Neural cell (in vitro differentiated cells): ENCODE measurements at regions not wholly inside any gene's neighbourhood (a gene's known extent, or its start where the extent isn't known, plus 50 kb on each side); places are given as distances from the start of the nearest gene placed in this dataset.

Experiments used
- H2AFZ ChIP-seq: fragments of 200-600, 300-800 bp; sonication (generic), shearing (Covaris generic); 2 replicates; pipeline ENCODE4 v1.6.0; 2014; ENCODE audit warnings: low read depth, mild to moderate bottlenecking, antibody characterized with exemption, low read length, moderate library complexity
- H3F3A ChIP-seq: fragments of 200-600 bp; shearing (Covaris generic); 2 replicates; pipeline ENCODE4 v1.6.1; 2016; ENCODE audit warnings: mild to moderate bottlenecking, moderate library complexity, mixed read lengths, antibody characterized with exemption, low read length; ENCODE audit not compliant: insufficient read depth, poor library complexity, severe bottlenecking
- H3K27ac ChIP-seq: fragments of 200-600, 300-800 bp; sonication (generic), shearing (Covaris generic); 2 replicates; pipeline ENCODE4 v1.5.1; 2014; ENCODE audit warnings: mild to moderate bottlenecking, low read length, moderate library complexity
- H3K27me3 ChIP-seq: fragments of 300-800, 200-600 bp; sonication (generic), shearing (Covaris generic); 2 replicates; pipeline ENCODE4 v1.6.0; 2014; ENCODE audit warnings: mild to moderate bottlenecking, low read depth, low read length, moderate library complexity; ENCODE audit not compliant: insufficient read depth
- H3K36me3 ChIP-seq: fragments of 300-800, 200-600 bp; sonication (generic), shearing (Covaris generic); 2 replicates; pipeline ENCODE4 v1.5.1; 2014; ENCODE audit warnings: mild to moderate bottlenecking, antibody characterized with exemption, low read length, moderate library complexity; ENCODE audit not compliant: insufficient read depth
- H3K4me2 ChIP-seq: fragments of 300-800, 200-600 bp; sonication (generic), shearing (Covaris generic); 2 replicates; pipeline ENCODE4 v1.6.0; 2014; ENCODE audit warnings: mild to moderate bottlenecking, low read length
- H3K4me3 ChIP-seq: fragments of 300-800, 200-600 bp; sonication (generic), shearing (Covaris generic); 2 replicates; pipeline ENCODE4 v1.5.1; 2014; ENCODE audit warnings: mild to moderate bottlenecking, low read length, moderate library complexity
- H3K79me2 ChIP-seq: fragments of 200-600 bp; shearing (Covaris generic); replicated peaks from 2 replicates; pipeline ENCODE4 v1.6.0; 2014; ENCODE audit warnings: mild to moderate bottlenecking, low read length, moderate library complexity; ENCODE audit not compliant: insufficient read depth
- H3K9ac ChIP-seq: fragments of 300-800, 200-600 bp; sonication (generic), shearing (Covaris generic); 2 replicates; pipeline ENCODE4 v1.6.1; 2016; ENCODE audit warnings: mild to moderate bottlenecking, low read length, mixed read lengths
- H3K9me2 ChIP-seq: fragments of 200-600 bp; shearing (Covaris generic); 2 replicates; pipeline ENCODE4 v1.6.1; 2016; ENCODE audit warnings: mild to moderate bottlenecking, low read length, mixed read lengths; ENCODE audit not compliant: insufficient read depth
- H3K9me3 ChIP-seq: fragments of 200-600, 300-800 bp; sonication (generic), shearing (Covaris generic); 2 replicates; pipeline ENCODE4 v1.6.1; 2016; ENCODE audit warnings: mild to moderate bottlenecking, mixed run types, low read length, moderate library complexity, mixed read lengths
- H4K20me1 ChIP-seq: fragments of 200-600 bp; shearing (Covaris generic); 2 replicates; pipeline ENCODE4 v1.6.1; 2016; ENCODE audit warnings: mild to moderate bottlenecking, mixed run types; ENCODE audit not compliant: insufficient read depth
- CTCF ChIP-seq: fragments of 450-650 bp; IDR thresholded peaks from 2 replicates; pipeline ENCODE4 v1.5.1; 2014; ENCODE audit warnings: antibody characterized with exemption, mild to moderate bottlenecking, moderate library complexity; ENCODE audit not compliant: poor library complexity, severe bottlenecking
- EP300 ChIP-seq: fragments of 450-650 bp; conservative IDR thresholded peaks from 2 replicates; pipeline ENCODE4 v1.6.1; 2014; ENCODE audit warnings: antibody characterized with exemption, mild to moderate bottlenecking, moderate library complexity; ENCODE audit not compliant: poor library complexity, severe bottlenecking
- EZH2 ChIP-seq: fragments of 200-600, 300-800 bp; shearing (Covaris generic), sonication (generic); IDR thresholded peaks from 2 replicates; pipeline ENCODE4 v1.6.1; 2014; ENCODE audit warnings: antibody characterized with exemption, low read length, borderline replicate concordance, mild to moderate bottlenecking; ENCODE audit not compliant: insufficient read depth, poor library complexity, severe bottlenecking
- MXI1 ChIP-seq: fragments of 450-650 bp; conservative IDR thresholded peaks from 2 replicates; pipeline ENCODE4 v1.6.1; 2014; ENCODE audit warnings: antibody characterized with exemption, mild to moderate bottlenecking; ENCODE audit not compliant: poor library complexity, severe bottlenecking
- POLR2AphosphoS5 ChIP-seq: IDR thresholded peaks from 2 replicates; pipeline ENCODE4 v1.6.1; 2012
- RAD21 ChIP-seq: fragments of 450-650 bp; conservative IDR thresholded peaks from 2 replicates; pipeline ENCODE4 v1.6.1; 2014; ENCODE audit warnings: antibody characterized with exemption, mild to moderate bottlenecking, moderate library complexity
- REST ChIP-seq: IDR thresholded peaks from 2 replicates; pipeline ENCODE4 v1.6.1; 2012; ENCODE audit warnings: borderline replicate concordance
- SMC3 ChIP-seq: fragments of 450-650 bp; conservative IDR thresholded peaks from 2 replicates; pipeline ENCODE4 v1.6.1; 2014; ENCODE audit warnings: antibody characterized with exemption, mild to moderate bottlenecking, moderate library complexity; ENCODE audit not compliant: poor library complexity
- TAF1 ChIP-seq: IDR thresholded peaks from 2 replicates; pipeline ENCODE4 v1.6.1; 2012; ENCODE audit warnings: low read depth

GRCh38 chr4:182147391-182147790 lies 95.8 kb upstream of the TENM3 start:
- H3K9me3 ChIP-seq: no peaks in the 10 kb centered on the region
- H2AFZ ChIP-seq: no peak overlapping the region
- peaks cover 36% of the 10 kb centered on the region for H3K79me2 ChIP-seq
- no peaks in the 10 kb centered on the region for H3K36me3 ChIP-seq
- H3F3A ChIP-seq: no peaks in the 10 kb centered on the region
- H3K4me2 ChIP-seq: no peak overlapping the region
- no peak overlapping the region for H3K27ac ChIP-seq
- H3K9ac ChIP-seq: no peak overlapping the region
- no peaks in the 10 kb centered on the region for H4K20me1 ChIP-seq
- peaks cover 14% of the 10 kb centered on the region for H3K27me3 ChIP-seq
- no peak for TF ChIP-seq CTCF
- TF ChIP-seq TAF1: no peak
- no peak for TF ChIP-seq RAD21
- TF ChIP-seq REST: no peak
- TF ChIP-seq SMC3: no peak
- TF ChIP-seq POLR2AphosphoS5: no peak
- no peak for TF ChIP-seq MXI1
- TF ChIP-seq EP300: no peak
- TF ChIP-seq EZH2: no peak
- H3K9me2 ChIP-seq: no peaks in the 10 kb centered on the region
- no peak overlapping the region for H3K4me3 ChIP-seq

GRCh38 chr4:182150645-182151044 lies 92.6 kb upstream of the TENM3 start:
- Histone ChIP-seq H3K4me3 (no peak overlapping the region), H4K20me1 (no peaks in the 10 kb centered on the region), H3F3A (no peaks in the 10 kb centered on the region), H3K27ac (no peak overlapping the region), H2AFZ (no peak overlapping the region), H3K9ac (no peak overlapping the region), H3K36me3 (no peaks in the 10 kb centered on the region), H3K9me2 (no peaks in the 10 kb centered on the region), H3K27me3 (no peaks in the 10 kb centered on the region), H3K4me2 (no peak overlapping the region), H3K79me2 (peaks cover 36% of the 10 kb centered on the region), H3K9me3 (no peaks in the 10 kb centered on the region)
- TF ChIP-seq SMC3 (no peak), EZH2 (no peak), RAD21 (no peak), CTCF (no peak), TAF1 (no peak), REST (no peak), MXI1 (no peak), POLR2AphosphoS5 (no peak), EP300 (no peak)
